Activated CD4-positive, alpha-beta memory T cell treated with anti-CD3 and anti-CD28 coated beads for 36 hours (primary cell): ENCODE measurements at regions not wholly inside any gene's neighbourhood (a gene's known extent, or its start where the extent isn't known, plus 50 kb on each side); places are given as distances from the start of the nearest gene placed in this dataset.

ENCODE experiments used
- CTCF ChIA-PET: fragments of 350-600 bp; sonication (Branson Sonifier 250); formaldehyde crosslinking; loops from one replicate; lab custom pipeline; 2021; ENCODE audit warnings: antibody characterized with exemption, inconsistent platforms; lab: Charles Lee
- POLR2A ChIA-PET: fragments of 350-600 bp; sonication (Branson Sonifier 250); formaldehyde crosslinking; loops from one replicate; lab custom pipeline; 2021; ENCODE audit warnings: antibody characterized with exemption; lab: Charles Lee
- DNase-seq: peaks from one replicate; pipeline ENCODE4 v3.0.0-alpha.2; 2020
- H3K27ac Mint-ChIP-seq: one replicate; pipeline ENCODE4 v1.8.0; 2021; ENCODE audit warnings: mixed read lengths
- H3K27me3 Mint-ChIP-seq: one replicate; pipeline ENCODE4 v1.8.0; 2021; ENCODE audit warnings: mixed read lengths
- H3K36me3 Mint-ChIP-seq: one replicate; pipeline ENCODE4 v1.8.0; 2021; ENCODE audit warnings: mixed read lengths
- H3K4me1 Mint-ChIP-seq: one replicate; pipeline ENCODE4 v1.8.0; 2021; ENCODE audit warnings: low read depth, mixed read lengths
- H3K4me3 Mint-ChIP-seq: one replicate; pipeline ENCODE4 v1.8.0; 2021; ENCODE audit warnings: mild to moderate bottlenecking, mixed read lengths
- H3K9me3 Mint-ChIP-seq: one replicate; pipeline ENCODE4 v1.8.0; 2021; ENCODE audit warnings: mixed read lengths
- intact Hi-C: fragments of 100-400 bp; cut with micrococcal nuclease; formaldehyde crosslinking; loops from one replicate; pipeline ENCODE4 v1.15.1; 2023

DNA sequence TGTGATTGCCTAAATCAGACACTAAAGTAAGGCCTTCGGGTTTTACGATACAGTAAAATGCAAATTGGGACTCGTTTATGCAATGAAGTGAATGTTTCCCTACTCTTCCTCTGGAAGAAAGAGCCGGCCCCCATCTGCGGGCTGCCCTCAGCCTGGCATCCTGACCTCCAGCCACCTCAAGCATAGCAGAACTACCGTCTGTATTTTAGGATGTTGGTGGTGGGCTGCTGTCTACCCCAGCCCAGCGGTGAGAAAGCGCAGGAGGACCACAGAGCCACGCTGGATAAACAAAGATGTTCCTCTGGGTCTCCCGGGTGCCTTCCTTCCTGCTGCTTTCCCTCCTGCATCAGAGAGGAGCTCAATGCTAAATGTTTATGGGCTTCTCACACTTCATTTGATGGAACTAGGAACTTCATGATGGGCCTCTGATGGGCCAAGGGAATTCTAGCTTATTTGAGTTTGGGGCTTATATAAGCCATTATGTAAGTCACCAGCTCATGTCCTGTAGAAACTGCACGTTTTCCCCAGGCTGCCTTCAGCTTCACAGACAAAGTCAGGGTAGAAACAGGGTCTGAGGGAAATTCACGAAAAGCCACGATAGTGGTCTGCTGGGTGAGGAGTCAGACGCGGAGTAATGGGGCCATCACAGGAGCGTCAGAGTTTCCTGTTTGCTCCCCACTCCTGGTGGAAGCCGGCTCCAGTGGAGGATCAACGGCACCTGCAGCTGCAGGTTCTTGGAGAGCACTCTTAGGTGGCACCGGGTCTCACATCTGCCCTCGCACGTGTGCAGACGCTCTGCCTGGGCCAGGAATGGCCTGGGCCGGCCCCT, 287.4 kb downstream of the BRD1 start:
- intact Hi-C loops = no loop called here
- Mint-ChIP-seq H3K4me1 (no peaks in the 10 kb centered on the region), H3K9me3 (no peaks in the 10 kb centered on the region), H3K4me3 (no peak overlapping the region), H3K27me3 (no peaks in the 10 kb centered on the region), H3K36me3 (no peaks in the 10 kb centered on the region), H3K27ac (no peak overlapping the region)
- DNase-seq = no peak
- POLR2A ChIA-PET = no interaction called here
- CTCF ChIA-PET = interaction anchor here (1.1 kb wide), 1 partner anchor 161 kb away, joined by 4 read pairs; no protein-coding TSS in a partner anchor

DNA sequence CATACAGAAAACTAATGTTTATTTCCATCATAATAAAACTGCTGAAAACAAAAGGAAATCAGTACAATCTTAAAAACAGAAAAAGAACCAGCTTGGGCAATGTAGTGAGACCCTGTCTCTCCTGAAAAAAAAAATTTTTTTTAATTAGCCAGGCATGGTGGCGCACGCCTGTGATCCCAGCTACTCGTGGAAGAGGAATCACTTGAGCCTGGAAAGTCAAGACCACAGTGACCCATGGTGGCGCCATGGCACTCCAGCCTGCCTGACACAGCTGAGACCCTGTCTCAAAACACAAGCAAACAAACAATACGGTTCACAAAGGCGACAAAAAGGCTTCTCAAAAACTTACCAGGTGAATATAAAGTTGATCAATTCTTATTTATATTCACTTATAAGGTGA, 289.7 kb downstream of the BRD1 start:
- H3K36me3 Mint-ChIP-seq = no peaks in the 10 kb centered on the region
- CTCF ChIA-PET = no interaction called here
- no peak for DNase-seq
- no peaks in the 10 kb centered on the region for H3K4me1 Mint-ChIP-seq
- no peaks in the 10 kb centered on the region for H3K9me3 Mint-ChIP-seq
- H3K27ac Mint-ChIP-seq = no peak overlapping the region
- POLR2A ChIA-PET = no interaction called here
- H3K27me3 Mint-ChIP-seq = no peaks in the 10 kb centered on the region
- intact Hi-C loops = no loop called here
- H3K4me3 Mint-ChIP-seq = no peak overlapping the region

DNA sequence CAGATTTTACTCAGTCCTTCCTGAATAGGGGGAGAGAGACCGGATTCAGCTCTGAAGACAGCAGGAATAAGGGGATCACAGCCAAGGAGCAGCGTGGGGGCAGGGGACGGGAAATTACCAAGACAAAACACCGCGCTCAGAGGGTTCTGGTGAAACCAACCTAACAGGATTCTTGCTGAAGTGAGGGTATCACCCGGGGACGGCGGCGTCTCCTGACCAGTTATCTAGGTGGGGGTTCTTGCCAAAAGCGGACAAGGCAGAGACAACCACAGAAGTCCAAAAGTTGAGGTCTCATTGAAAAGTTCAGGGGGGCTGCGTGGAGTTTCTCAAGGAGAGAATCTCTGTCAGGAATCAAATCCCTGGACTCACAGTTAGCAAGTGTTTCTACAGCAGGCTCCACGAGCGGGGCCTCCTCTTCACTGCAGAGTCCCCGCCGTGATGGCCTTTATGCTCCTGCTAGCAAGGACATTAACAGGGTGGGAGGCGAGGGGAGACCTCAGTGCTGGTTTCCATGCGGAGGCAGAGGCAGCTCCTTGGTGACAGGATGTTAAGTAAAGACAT, 291.0 kb downstream of the BRD1 start:
- no peaks in the 10 kb centered on the region for H3K36me3 Mint-ChIP-seq

DNA sequence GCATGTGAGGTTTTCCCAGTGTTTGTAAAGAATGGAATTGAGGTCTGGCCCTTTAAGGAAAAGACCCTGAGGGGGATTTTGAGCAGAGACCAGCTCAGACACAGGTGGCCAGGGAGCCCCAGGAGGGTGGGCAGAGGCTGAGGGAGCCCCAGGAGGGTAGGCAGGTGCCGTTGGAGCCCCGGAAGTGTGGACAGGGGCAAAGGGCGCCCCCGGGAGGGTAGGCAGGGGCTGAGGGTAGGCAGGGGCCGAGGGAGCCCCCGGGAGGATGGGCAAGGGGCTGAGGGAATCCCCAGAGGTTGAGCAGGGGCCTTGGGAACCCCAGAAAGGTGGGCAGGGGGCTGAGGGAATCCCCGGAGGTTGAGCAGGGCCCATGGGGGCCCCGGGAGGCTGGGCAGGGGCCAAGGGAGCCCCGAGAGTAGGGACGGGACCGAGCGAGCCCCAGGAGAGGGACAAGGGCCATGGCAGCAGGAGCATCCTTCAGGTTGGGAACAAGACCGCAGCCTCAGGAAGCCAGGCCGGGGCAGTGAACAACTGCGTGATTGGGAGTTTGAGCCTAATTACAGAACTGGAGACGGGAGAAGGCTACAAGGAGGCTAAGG, 292.0 kb downstream of the BRD1 start:
- Mint-ChIP-seq H3K27me3 (no peaks in the 10 kb centered on the region), H3K9me3 (no peaks in the 10 kb centered on the region), H3K27ac (no peak overlapping the region), H3K36me3 (no peaks in the 10 kb centered on the region), H3K4me3 (no peak overlapping the region), H3K4me1 (no peaks in the 10 kb centered on the region)
- CTCF ChIA-PET = no interaction called here
- intact Hi-C loops = no loop called here
- DNase-seq = no peak
- POLR2A ChIA-PET = no interaction called here

More for the DNA sequence above, 291.0 kb downstream of the BRD1 start:
- ChIA-PET CTCF (no interaction called here), POLR2A (no interaction called here)
- Mint-ChIP-seq H3K9me3 (no peaks in the 10 kb centered on the region), H3K27me3 (no peaks in the 10 kb centered on the region), H3K27ac (no peak overlapping the region), H3K4me3 (no peak overlapping the region), H3K4me1 (no peaks in the 10 kb centered on the region)
- intact Hi-C loops = no loop called here
- no peak for DNase-seq

DNA sequence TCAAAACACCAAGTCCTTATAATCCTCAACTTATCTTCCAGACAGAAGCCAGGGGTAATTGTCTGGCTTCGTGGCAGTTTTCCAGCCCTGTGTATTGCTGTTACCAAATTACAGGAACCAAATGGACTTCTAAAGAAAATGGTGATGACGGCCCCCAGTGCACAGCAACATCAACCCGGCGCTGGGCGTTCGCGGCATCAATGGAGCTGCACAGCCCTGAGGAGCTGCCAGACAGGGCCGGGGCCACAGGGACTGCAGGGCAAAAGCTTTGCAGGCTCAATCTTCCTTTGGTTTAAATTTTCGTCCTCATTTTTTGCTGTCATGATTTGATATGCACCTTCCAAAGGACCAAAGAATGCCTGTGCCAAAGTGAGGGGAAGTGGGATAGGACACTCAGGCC, 292.5 kb downstream of the BRD1 start:
- ChIA-PET CTCF (no interaction called here), POLR2A (no interaction called here)
- no peaks in the 10 kb centered on the region for H3K27me3 Mint-ChIP-seq
- no peak overlapping the region for H3K27ac Mint-ChIP-seq
- DNase-seq = no peak
- intact Hi-C loops = no loop called here
- no peaks in the 10 kb centered on the region for H3K9me3 Mint-ChIP-seq
- no peak overlapping the region for H3K4me3 Mint-ChIP-seq
- H3K4me1 Mint-ChIP-seq = no peaks in the 10 kb centered on the region
- no peaks in the 10 kb centered on the region for H3K36me3 Mint-ChIP-seq

DNA sequence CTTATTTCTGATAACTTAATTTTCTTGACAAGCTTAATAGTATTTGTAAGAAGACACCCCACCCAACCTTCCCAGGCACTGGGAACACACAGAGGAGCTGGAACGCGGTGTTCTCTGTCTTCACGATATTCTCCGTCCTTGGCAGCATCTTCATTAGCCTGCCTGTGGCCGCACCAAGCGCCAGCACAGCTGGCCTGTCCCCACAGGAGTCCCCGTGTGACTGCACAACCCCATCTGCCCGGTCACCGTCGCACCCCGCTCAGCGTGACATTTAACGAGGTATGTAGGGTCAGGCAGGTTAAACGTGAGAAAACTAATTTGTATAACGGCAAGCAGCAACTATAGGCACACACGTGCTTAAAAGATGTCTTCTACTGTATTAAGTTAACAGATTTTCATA, 293.3 kb downstream of the BRD1 start:
- no peak for DNase-seq
- Mint-ChIP-seq H3K36me3 (no peaks in the 10 kb centered on the region), H3K4me3 (no peak overlapping the region), H3K9me3 (no peaks in the 10 kb centered on the region), H3K4me1 (no peaks in the 10 kb centered on the region), H3K27ac (no peak overlapping the region), H3K27me3 (no peaks in the 10 kb centered on the region)
- ChIA-PET POLR2A (no interaction called here), CTCF (no interaction called here)
- intact Hi-C loops = no loop called here

DNA sequence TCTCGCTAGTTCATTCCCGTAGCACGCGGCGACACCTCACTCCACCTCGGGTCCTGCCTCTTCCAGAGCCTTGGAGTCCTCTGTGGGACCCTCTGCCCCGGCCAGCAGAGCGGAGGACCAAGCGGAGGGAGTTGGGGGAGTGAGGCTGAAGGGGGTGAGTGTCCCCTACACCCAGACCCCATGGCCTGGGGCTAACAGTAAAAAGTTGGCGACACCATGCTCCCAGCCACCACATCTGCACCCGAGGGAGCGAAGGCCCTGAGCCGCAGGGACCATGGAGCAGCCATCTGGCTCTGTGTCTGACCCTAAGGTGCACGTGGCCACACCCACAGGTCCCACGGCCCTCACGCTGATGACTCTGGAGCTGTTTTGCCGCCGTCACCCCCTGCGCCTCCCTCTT, 293.8 kb downstream of the BRD1 start:
- Mint-ChIP-seq H3K9me3 (no peaks in the 10 kb centered on the region), H3K4me3 (no peak overlapping the region), H3K4me1 (no peaks in the 10 kb centered on the region), H3K27ac (no peak overlapping the region), H3K36me3 (no peaks in the 10 kb centered on the region), H3K27me3 (no peaks in the 10 kb centered on the region)
- DNase-seq = no peak
- intact Hi-C loops = no loop called here
- CTCF ChIA-PET = no interaction called here
- POLR2A ChIA-PET = no interaction called here

DNA sequence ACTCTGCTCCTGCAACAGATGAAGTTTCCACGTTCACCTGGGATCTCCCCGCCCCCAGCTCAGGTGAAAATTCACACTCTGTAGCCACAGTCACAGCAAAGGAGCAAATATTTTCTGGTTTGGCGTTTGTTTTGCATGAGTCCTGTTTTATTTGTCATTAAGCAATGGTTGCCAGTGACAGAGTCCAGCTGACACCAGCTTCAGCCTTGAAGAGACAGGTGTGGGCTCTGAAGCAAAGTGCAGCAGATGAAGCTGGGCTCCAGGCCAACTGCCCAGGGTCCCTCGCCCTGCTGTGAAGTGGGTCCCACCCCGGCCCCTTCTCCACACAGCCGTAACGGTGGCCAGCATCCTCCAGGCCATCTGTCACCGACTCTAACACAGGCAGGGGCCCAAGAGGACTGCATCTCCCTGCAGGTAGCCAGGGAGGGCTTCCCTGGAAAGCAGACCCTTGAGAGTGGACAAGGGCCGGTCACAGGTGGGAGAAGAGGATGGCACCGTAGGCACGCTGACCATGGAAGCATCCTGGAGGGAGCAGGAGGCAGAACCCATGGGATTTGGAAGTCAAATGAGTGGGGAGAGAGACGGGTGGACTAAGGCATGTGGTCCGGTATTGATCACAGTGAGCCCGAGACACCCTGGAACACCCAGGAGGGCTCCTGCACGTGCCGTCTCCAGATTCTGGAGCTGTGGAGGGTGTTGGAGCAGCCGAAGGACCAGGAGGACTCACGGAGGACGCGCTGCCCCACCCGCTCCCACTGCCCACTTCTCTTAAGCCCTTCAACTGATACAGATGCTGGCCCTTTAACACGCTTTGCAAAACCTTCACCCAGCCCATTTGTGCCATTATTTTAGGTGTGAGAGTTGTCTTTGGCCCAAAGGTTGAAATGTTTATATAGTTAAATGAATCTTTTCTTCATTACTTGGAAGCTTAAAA, 294.5 kb downstream of the BRD1 start:
- H3K27ac Mint-ChIP-seq = no peak overlapping the region
- intact Hi-C loops = no loop called here
- POLR2A ChIA-PET = no interaction called here
- H3K4me3 Mint-ChIP-seq = no peak overlapping the region
- no peak for DNase-seq
- H3K9me3 Mint-ChIP-seq = no peaks in the 10 kb centered on the region
- no peaks in the 10 kb centered on the region for H3K27me3 Mint-ChIP-seq
- H3K36me3 Mint-ChIP-seq = no peaks in the 10 kb centered on the region
- CTCF ChIA-PET = no interaction called here
- H3K4me1 Mint-ChIP-seq = no peaks in the 10 kb centered on the region

DNA sequence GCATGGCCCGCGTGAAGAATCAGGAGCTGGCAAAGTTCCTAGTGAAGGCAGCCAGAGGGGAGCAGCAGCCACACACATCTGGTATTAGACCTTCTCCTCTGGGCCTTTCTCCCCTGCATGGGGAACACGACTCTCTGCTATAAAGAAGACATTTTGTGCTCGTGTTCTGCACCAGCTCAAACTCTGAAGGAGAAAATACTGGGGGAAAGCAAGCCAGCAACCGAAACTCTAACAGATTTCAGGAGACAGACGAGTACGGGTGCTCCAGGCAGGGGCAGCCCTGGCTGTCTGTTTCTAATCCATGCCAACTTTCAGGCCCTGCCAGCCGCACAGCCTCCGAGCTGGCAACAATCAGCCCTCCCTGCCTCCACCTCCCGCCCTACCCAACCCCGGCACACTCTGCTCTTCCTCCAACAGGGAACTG, 296.3 kb downstream of the BRD1 start:
- Mint-ChIP-seq H3K4me3 (no peak overlapping the region), H3K27ac (no peak overlapping the region), H3K4me1 (no peaks in the 10 kb centered on the region), H3K27me3 (no peaks in the 10 kb centered on the region), H3K36me3 (no peaks in the 10 kb centered on the region), H3K9me3 (no peaks in the 10 kb centered on the region)
- intact Hi-C loops = no loop called here
- POLR2A ChIA-PET = no interaction called here
- DNase-seq = no peak
- CTCF ChIA-PET = no interaction called here

DNA sequence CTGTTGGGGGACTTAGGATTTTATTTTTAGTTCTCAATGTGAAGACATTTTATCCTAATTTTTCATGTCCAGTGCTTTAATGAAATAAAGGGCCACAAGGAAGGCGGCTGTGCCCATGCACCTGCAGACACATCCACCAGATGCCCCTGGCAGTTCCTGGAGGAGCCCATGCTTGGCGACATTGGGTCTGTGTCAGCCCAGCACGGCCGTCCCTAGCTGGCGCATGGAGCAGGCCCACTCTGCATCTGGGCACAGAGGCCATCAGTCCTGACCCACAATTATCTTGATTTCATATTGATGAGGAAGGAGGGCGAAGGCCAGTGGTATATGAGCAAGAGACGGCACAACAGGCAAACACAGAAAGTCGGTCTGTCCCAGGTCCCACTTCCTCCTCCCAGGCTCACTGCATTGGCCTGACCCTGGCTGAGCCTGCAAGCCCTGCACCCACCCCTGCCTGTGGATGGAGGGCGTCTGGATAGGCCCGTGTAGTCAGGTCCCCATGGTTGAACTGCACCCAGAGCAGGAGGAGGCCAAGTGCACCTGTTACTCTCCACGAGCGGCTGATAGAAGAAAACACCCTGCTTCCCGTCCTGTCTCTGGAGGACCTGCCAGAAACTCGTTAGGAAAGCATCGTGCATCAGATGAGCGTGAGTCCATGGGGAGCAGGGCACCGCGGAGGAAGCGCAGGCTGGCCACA, 296.9 kb downstream of the BRD1 start:
- DNase-seq = no peak
- no peaks in the 10 kb centered on the region for H3K27me3 Mint-ChIP-seq
- no peaks in the 10 kb centered on the region for H3K4me1 Mint-ChIP-seq
- no peak overlapping the region for H3K27ac Mint-ChIP-seq
- H3K4me3 Mint-ChIP-seq = no peak overlapping the region
- no peaks in the 10 kb centered on the region for H3K36me3 Mint-ChIP-seq
- intact Hi-C loops = no loop called here
- no peaks in the 10 kb centered on the region for H3K9me3 Mint-ChIP-seq
- ChIA-PET POLR2A (no interaction called here), CTCF (no interaction called here)

DNA sequence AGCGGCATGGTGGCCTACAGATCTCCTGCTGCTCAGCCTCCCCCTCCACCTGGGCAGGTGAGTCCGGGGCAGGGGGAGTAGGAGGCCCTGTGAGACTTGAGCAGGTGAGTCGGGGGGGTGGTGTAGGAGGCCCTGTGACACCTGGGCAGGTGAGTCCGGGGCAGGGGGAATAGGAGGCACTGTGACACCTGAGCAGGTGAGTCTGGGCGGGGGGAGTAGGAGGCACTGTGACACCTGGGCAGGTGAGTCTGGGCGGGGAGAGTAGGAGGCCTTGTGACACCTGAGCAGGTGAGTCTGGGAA, 299.3 kb downstream of the BRD1 start:
- no peaks in the 10 kb centered on the region for H3K4me1 Mint-ChIP-seq
- intact Hi-C loops = no loop called here
- DNase-seq = no peak
- POLR2A ChIA-PET = no interaction called here
- no peak overlapping the region for H3K27ac Mint-ChIP-seq
- no peaks in the 10 kb centered on the region for H3K36me3 Mint-ChIP-seq
- no peaks in the 10 kb centered on the region for H3K9me3 Mint-ChIP-seq
- CTCF ChIA-PET = no interaction called here
- H3K27me3 Mint-ChIP-seq = no peaks in the 10 kb centered on the region
- no peak overlapping the region for H3K4me3 Mint-ChIP-seq
